WTC11 (cell line): ENCODE measurements at regions not wholly inside any gene's neighbourhood (a gene's known extent, or its start where the extent isn't known, plus 50 kb on each side); places are given as distances from the start of the nearest gene placed in this dataset.
"Not testable (repeated sequence)": the region's sequence is repeated elsewhere in the genome, so short reads cannot be mapped to it uniquely, and the experiment has no call there.

ENCODE experiments used
- CREB1 ChIP-seq: sonication (generic); formaldehyde crosslinking; IDR thresholded peaks from 2 replicates; pipeline ENCODE4 v1.8.0; 2023; ENCODE audit warnings: mild to moderate bottlenecking, missing genetic modification reagents
- CTCF ChIP-seq: fragments of 200-600 bp; IDR thresholded peaks from 2 replicates; pipeline ENCODE4 v1.8.0; 2022; ENCODE audit warnings: antibody characterized with exemption
- ESRRA ChIP-seq: sonication (generic); formaldehyde crosslinking; IDR thresholded peaks from 2 replicates; pipeline ENCODE4 v1.8.1; 2022; ENCODE audit warnings: mild to moderate bottlenecking, missing genetic modification reagents, borderline replicate concordance
- NR2C2 ChIP-seq: sonication (generic); formaldehyde crosslinking; IDR thresholded peaks from 2 replicates; pipeline ENCODE4 v1.8.0; 2022; ENCODE audit warnings: mild to moderate bottlenecking, missing genetic modification reagents
- RORB ChIP-seq: fragments of 250-450 bp; sonication (Bioruptor Pico); IDR thresholded peaks from 2 replicates; pipeline ENCODE4 v1.9.0; 2021; ENCODE audit warnings: mild to moderate bottlenecking
- USF1 ChIP-seq: sonication (generic); formaldehyde crosslinking; IDR thresholded peaks from 2 replicates; pipeline ENCODE4 v1.8.0; 2022; ENCODE audit warnings: mild to moderate bottlenecking, missing genetic modification reagents
- ZBTB21 ChIP-seq: sonication (generic); formaldehyde crosslinking; IDR thresholded peaks from 2 replicates; pipeline ENCODE4 v1.8.1; 2023; ENCODE audit warnings: mild to moderate bottlenecking, missing genetic modification reagents, borderline replicate concordance
- ZNF232 ChIP-seq: sonication (generic); formaldehyde crosslinking; IDR thresholded peaks from 2 replicates; pipeline ENCODE4 v1.8.0; 2022; ENCODE audit warnings: mild to moderate bottlenecking, missing genetic modification reagents
- ZNF281 ChIP-seq: sonication (generic); formaldehyde crosslinking; IDR thresholded peaks from 2 replicates; pipeline ENCODE4 v1.8.0; 2023; ENCODE audit warnings: mild to moderate bottlenecking, missing genetic modification reagents
- ZNF671 ChIP-seq: fragments of 250-450 bp; sonication (Bioruptor Pico); IDR thresholded peaks from 2 replicates; pipeline ENCODE4 v1.8.0; 2021; ENCODE audit warnings: mild to moderate bottlenecking

GRCh38 chr14:19177435-19177834, 210.2 kb downstream of the POTEM start:
- TF ChIP-seq CTCF; ZNF232 (CRISPR knock-in tag); RORB (CRISPR knock-in tag); ESRRA (CRISPR knock-in tag); ZNF281 (CRISPR knock-in tag); CREB1 (CRISPR knock-in tag); USF1; ZNF671 (CRISPR knock-in tag); ZBTB21 (CRISPR knock-in tag); NR2C2 (CRISPR knock-in tag): not testable (repeated sequence)
